BJ (cell line): ENCODE measurements at regions not wholly inside any gene's neighbourhood (a gene's known extent, or its start where the extent isn't known, plus 50 kb on each side); places are given as distances from the start of the nearest gene placed in this dataset.

ENCODE experiments used
- CTCF ChIA-PET: fragments of 350-600 bp; formaldehyde crosslinking; extraction: SDS; loops from one replicate; lab custom pipeline; 2021; ENCODE audit warnings: antibody characterized with exemption, inconsistent platforms; lab: Yijun Ruan, JAX
- POLR2A ChIA-PET: fragments of 300-600 bp; sonication (Branson Sonifier 250); formaldehyde crosslinking; extraction: SDS; loops from one replicate; lab custom pipeline; 2021; ENCODE audit warnings: antibody characterized with exemption; lab: Charles Lee
- DNase-seq: peaks from one replicate; pipeline ENCODE4 v3.0.0-alpha.2; 2011; ENCODE audit warnings: low read depth
- H3K27me3 ChIP-seq: 2 replicates; pipeline ENCODE4 v1.6.0; 2011; ENCODE audit warnings: low read length; ENCODE audit not compliant: control insufficient read depth, insufficient read depth
- H3K36me3 ChIP-seq: 2 replicates; pipeline ENCODE4 v1.5.1; 2011; ENCODE audit warnings: low read length; ENCODE audit not compliant: control insufficient read depth, insufficient read depth
- H3K4me3 ChIP-seq: 2 replicates; pipeline ENCODE4 v1.5.1; 2011; ENCODE audit warnings: low read depth, mild to moderate bottlenecking, control low read depth, low read length
- CTCF ChIP-seq: IDR thresholded peaks from 2 replicates; pipeline ENCODE4 v1.5.1; 2011; ENCODE audit warnings: low read depth, mild to moderate bottlenecking, control low read depth, inconsistent platforms, low read length, moderate library complexity; ENCODE audit not compliant: insufficient read depth

- DNase-seq: no peak
- POLR2A ChIA-PET: no interaction called here
These were observed 141.3 kb downstream of the TRMT11 start for GRCh38 chr6:126127659-126128058.

GRCh38 chr6:126131246-126131645, 144.9 kb downstream of the TRMT11 start:
- no peak overlapping the region for H3K4me3 ChIP-seq
- no peak for TF ChIP-seq CTCF
- POLR2A ChIA-PET: no interaction called here
- no peaks in the 10 kb centered on the region for H3K36me3 ChIP-seq
- no peaks in the 10 kb centered on the region for H3K27me3 ChIP-seq
- DNase-seq: no peak
- CTCF ChIA-PET: no interaction called here

More at GRCh38 chr6:126127659-126128058, 141.3 kb downstream of the TRMT11 start:
- no peak for TF ChIP-seq CTCF
- no peaks in the 10 kb centered on the region for H3K27me3 ChIP-seq
- no peaks in the 10 kb centered on the region for H3K36me3 ChIP-seq
- no peak overlapping the region for H3K4me3 ChIP-seq
- CTCF ChIA-PET: no interaction called here

DNA sequence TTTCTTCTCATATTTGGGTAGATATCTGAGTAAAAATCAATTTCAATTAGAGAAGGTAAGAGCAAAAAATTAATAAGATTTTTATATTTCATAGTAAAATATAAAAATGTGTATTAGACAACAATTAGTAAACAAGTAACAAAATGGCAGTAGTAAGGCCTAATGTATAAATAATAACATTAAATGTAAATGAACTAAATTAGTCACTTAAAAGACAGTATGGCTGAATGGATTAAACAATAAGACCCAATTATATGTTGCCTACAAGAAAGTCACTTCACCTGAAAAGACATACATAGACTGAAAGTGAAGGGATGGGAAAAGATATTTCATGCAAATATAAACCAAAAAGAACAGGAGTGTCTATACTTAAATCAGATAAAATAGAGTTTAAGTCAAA, 147.6 kb downstream of the TRMT11 start:
- no peak for DNase-seq
- no peak overlapping the region for H3K4me3 ChIP-seq
- no peak for TF ChIP-seq CTCF
- CTCF ChIA-PET: interaction anchor here (0.6 kb wide), 1 partner anchor 1547 kb away, joined by 5 read pairs; no protein-coding TSS in a partner anchor
- POLR2A ChIA-PET: no interaction called here
- no peaks in the 10 kb centered on the region for H3K27me3 ChIP-seq
- H3K36me3 ChIP-seq: no peaks in the 10 kb centered on the region

- Histone ChIP-seq H3K27me3 (no peaks in the 10 kb centered on the region), H3K36me3 (no peaks in the 10 kb centered on the region), H3K4me3 (no peak overlapping the region)
- ChIA-PET POLR2A (no interaction called here), CTCF (no interaction called here)
- TF ChIP-seq CTCF: no peak
- DNase-seq: no peak
These were observed 148.2 kb downstream of the TRMT11 start for GRCh38 chr6:126134491-126134890.

DNA sequence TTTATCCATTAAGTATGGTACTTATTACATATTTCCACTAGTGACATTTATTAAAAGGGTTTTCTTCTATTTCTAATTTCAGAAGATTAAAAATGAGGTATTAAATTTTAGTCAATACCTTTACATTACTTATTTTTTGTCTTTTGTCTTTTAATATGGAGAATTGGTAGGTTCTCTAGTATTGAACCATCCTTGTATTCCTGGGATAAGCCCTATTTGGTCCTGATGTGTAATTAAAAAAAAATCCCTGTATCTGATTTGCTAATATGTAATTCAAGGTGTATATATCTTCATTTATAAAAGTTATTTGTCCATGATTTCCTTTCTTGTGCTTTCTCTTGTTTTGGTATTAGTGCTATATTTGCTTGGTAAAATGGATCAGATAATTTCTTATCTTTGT, 153.7 kb downstream of the TRMT11 start:
- DNase-seq: no peak
- H3K36me3 ChIP-seq: no peaks in the 10 kb centered on the region
- ChIA-PET CTCF (no interaction called here), POLR2A (no interaction called here)
- TF ChIP-seq CTCF: no peak
- no peak overlapping the region for H3K4me3 ChIP-seq
- H3K27me3 ChIP-seq: no peaks in the 10 kb centered on the region
